ENCODE measurements at regions not wholly inside any gene's neighbourhood (a gene's known extent, or its start where the extent isn't known, plus 50 kb on each side); places are given as distances from the start of the nearest gene placed in this dataset.

DNA sequence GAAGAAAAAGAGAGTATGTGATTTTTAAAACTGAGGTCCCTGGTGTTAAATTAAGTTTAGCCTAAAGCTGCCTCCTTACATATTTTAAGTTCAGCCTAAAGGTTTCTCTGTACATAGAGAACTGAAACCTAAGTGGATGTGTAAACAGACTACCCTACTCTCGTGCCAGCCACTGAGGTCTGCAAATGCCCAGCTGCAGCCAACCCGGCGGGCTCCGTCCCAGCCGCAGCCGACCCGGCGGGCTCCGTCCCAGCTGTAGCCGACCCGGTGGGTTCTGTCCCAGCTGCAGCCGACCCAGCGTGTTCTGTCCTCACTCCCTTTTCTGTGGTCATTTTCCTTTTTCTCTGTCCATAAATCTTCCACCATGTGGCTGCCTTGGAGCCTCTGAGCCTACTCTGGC lies 97.2 kb upstream of the SFSWAP start:
- TF ChIP-seq TAF1 (IDR thresholded peaks at IDR 0.05; ENCODE audit: low read depth) (no peak), EP300 (conservative IDR thresholded peaks at IDR 0.05; ENCODE audit: poor library complexity, severe bottlenecking) (no peak)
- TF ChIP-seq, protein P1, sequence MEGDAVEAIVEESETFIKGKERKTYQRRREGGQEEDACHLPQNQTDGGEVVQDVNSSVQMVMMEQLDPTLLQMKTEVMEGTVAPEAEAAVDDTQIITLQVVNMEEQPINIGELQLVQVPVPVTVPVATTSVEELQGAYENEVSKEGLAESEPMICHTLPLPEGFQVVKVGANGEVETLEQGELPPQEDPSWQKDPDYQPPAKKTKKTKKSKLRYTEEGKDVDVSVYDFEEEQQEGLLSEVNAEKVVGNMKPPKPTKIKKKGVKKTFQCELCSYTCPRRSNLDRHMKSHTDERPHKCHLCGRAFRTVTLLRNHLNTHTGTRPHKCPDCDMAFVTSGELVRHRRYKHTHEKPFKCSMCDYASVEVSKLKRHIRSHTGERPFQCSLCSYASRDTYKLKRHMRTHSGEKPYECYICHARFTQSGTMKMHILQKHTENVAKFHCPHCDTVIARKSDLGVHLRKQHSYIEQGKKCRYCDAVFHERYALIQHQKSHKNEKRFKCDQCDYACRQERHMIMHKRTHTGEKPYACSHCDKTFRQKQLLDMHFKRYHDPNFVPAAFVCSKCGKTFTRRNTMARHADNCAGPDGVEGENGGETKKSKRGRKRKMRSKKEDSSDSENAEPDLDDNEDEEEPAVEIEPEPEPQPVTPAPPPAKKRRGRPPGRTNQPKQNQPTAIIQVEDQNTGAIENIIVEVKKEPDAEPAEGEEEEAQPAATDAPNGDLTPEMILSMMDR (IDR thresholded peaks at IDR 0.05; ENCODE audit: poor library complexity, severe bottlenecking), result no peak

Measured in neural cell (in vitro differentiated cells).